ENCODE measurements at regions not wholly inside any gene's neighbourhood (a gene's known extent, or its start where the extent isn't known, plus 50 kb on each side); places are given as distances from the start of the nearest gene placed in this dataset.

- Histone ChIP-seq H3F3A (replicated peaks; ENCODE audit: low read depth) (no peaks in the 10 kb centered on the region), H3K36me3 (ENCODE audit: insufficient read depth) (no peaks in the 10 kb centered on the region), H3K4me2 (no peak overlapping the region), H2AFZ (no peak overlapping the region), H3K27me3 (ENCODE audit: insufficient read depth) (no peaks in the 10 kb centered on the region), H3K4me3 (no peak overlapping the region), H3K27ac (ENCODE audit: low read depth) (no peak overlapping the region), H4K20me1 (replicated peaks; ENCODE audit: insufficient read depth) (no peaks in the 10 kb centered on the region), H3K4me1 (ENCODE audit: insufficient read depth) (no peaks in the 10 kb centered on the region), H3K9me2 (ENCODE audit: insufficient read depth) (no peaks in the 10 kb centered on the region), H3K79me2 (replicated peaks; ENCODE audit: insufficient read depth) (no peaks in the 10 kb centered on the region)
- Mint-ChIP-seq H3K36me3 (ENCODE audit: low read depth) (no peaks in the 10 kb centered on the region), H3K27me3 (ENCODE audit: insufficient read depth, low read depth, poor library complexity) (peaks cover 2% of the 10 kb centered on the region), H3K9me3 (peaks cover 5% of the 10 kb centered on the region; the same call in 1 of the 3 replicates), H3K27ac (no peak overlapping the region), H3K4me1 (no peaks in the 10 kb centered on the region), H3K4me3 (no peak overlapping the region)
- ATAC-seq (no peak), DNase-seq (ENCODE audit: low spot score) (no peak)
- TF ChIP-seq EZH2phosphoT487 (IDR thresholded peaks at IDR 0.05; ENCODE audit: unreplicated experiment) = no peak
- TF ChIP-seq ZNF114 (CRISPR knock-in tag; IDR thresholded peaks at IDR 0.05) = no peak
- no peak for TF ChIP-seq REST (IDR thresholded peaks at IDR 0.05; ENCODE audit: unreplicated experiment)
- no peak for TF ChIP-seq CREB1 (CRISPR knock-in tag; IDR thresholded peaks at IDR 0.05; ENCODE audit: low read depth)
- TF ChIP-seq STAT1 (IDR thresholded peaks at IDR 0.05; ENCODE audit: unreplicated experiment) = no peak
- TF ChIP-seq ZNF331 (CRISPR knock-in tag; IDR thresholded peaks at IDR 0.05; ENCODE audit: low read depth) = no peak
- no peak for TF ChIP-seq POLR2AphosphoS5 (IDR thresholded peaks at IDR 0.05; ENCODE audit: low read depth)
- TF ChIP-seq ETS1 (IDR thresholded peaks at IDR 0.05) = no peak
- TF ChIP-seq ZNF462 (CRISPR knock-in tag; IDR thresholded peaks at IDR 0.05) = no peak
- no peak for TF ChIP-seq NANOG (IDR thresholded peaks at IDR 0.05; ENCODE audit: borderline replicate concordance)
- no peak for TF ChIP-seq CTCF (conservative IDR thresholded peaks at IDR 0.05; ENCODE audit: low read depth in 2 of 2)
- TF ChIP-seq JUNB (IDR thresholded peaks at IDR 0.05; ENCODE audit: unreplicated experiment) = no peak
- TF ChIP-seq EZH2 (IDR thresholded peaks at IDR 0.05; ENCODE audit: low read depth, unreplicated experiment) = no peak
Observed at GRCh38 chr17:65346166-65346565, 209.0 kb downstream of the RGS9 start.
